Activated CD4-positive, alpha-beta T cell treated with anti-CD3 and anti-CD28 coated beads for 4 hours (primary cell): ENCODE measurements at regions not wholly inside any gene's neighbourhood (a gene's known extent, or its start where the extent isn't known, plus 50 kb on each side); places are given as distances from the start of the nearest gene placed in this dataset.
"Not testable (repeated sequence)": the region's sequence is repeated elsewhere in the genome, so short reads cannot be mapped to it uniquely, and the experiment has no call there.

Experiments used
- DNase-seq, 2 donors: peaks; one replicate each; pipeline ENCODE4 v3.0.0-alpha.2; 2020

- no peak for DNase-seq
Measured at GRCh38 chr14:105622329-105622955, 96.1 kb downstream of the TMEM121 start.

GRCh38 chr14:105623178-105623577 lies 96.8 kb downstream of the TMEM121 start:
- DNase-seq: not testable (repeated sequence)

GRCh38 chr14:105624346-105624745 lies 98.0 kb downstream of the TMEM121 start:
- not testable (repeated sequence) for DNase-seq

GRCh38 chr14:105624749-105625434 lies 98.5 kb downstream of the TMEM121 start:
- not testable (repeated sequence) for DNase-seq

GRCh38 chr14:105625448-105625847 lies 99.1 kb downstream of the TMEM121 start:
- DNase-seq: not testable (repeated sequence)

- DNase-seq: not testable (repeated sequence)
Measured at GRCh38 chr14:105626111-105626510, 99.7 kb downstream of the TMEM121 start.

GRCh38 chr14:105626651-105627050 lies 100.3 kb downstream of the TMEM121 start:
- DNase-seq: not testable (repeated sequence)

- not testable (repeated sequence) for DNase-seq
Measured at GRCh38 chr14:105627287-105627686, 100.9 kb downstream of the TMEM121 start.

GRCh38 chr14:105627701-105628100 lies 101.3 kb downstream of the TMEM121 start:
- DNase-seq: no peak

- not testable (repeated sequence) for DNase-seq
Measured at GRCh38 chr14:105628126-105628525, 101.7 kb downstream of the TMEM121 start.

- DNase-seq: not testable (repeated sequence)
Measured at GRCh38 chr14:105628531-105629067, 102.2 kb downstream of the TMEM121 start.

- not testable (repeated sequence) for DNase-seq
Measured at GRCh38 chr14:105629091-105629885, 102.9 kb downstream of the TMEM121 start.

GRCh38 chr14:105629886-105630215 lies 103.5 kb downstream of the TMEM121 start:
- DNase-seq: no peak

GRCh38 chr14:105630293-105630934 lies 104.0 kb downstream of the TMEM121 start:
- not testable (repeated sequence) for DNase-seq

GRCh38 chr14:105630935-105631779 lies 104.8 kb downstream of the TMEM121 start:
- DNase-seq: not testable (repeated sequence)

- DNase-seq: no peak
Measured at GRCh38 chr14:105632010-105632409, 105.6 kb downstream of the TMEM121 start.

- not testable (repeated sequence) for DNase-seq
Measured at GRCh38 chr14:105633596-105633995, 107.2 kb downstream of the TMEM121 start.

- DNase-seq: no peak
Measured at GRCh38 chr14:105635560-105635959, 109.2 kb downstream of the TMEM121 start.

- not testable (repeated sequence) for DNase-seq
Measured at GRCh38 chr14:105636021-105636420, 109.6 kb downstream of the TMEM121 start.

GRCh38 chr14:105636935-105637334 lies 110.6 kb downstream of the TMEM121 start:
- no peak for DNase-seq

GRCh38 chr14:105637345-105637744 lies 111.0 kb downstream of the TMEM121 start:
- DNase-seq: not testable (repeated sequence)
